Right ventricle myocardium superior (tissue), 1 donor: ENCODE measurements at regions not wholly inside any gene's neighbourhood (a gene's known extent, or its start where the extent isn't known, plus 50 kb on each side); places are given as distances from the start of the nearest gene placed in this dataset.
"Not testable (repeated sequence)": the region's sequence is repeated elsewhere in the genome, so short reads cannot be mapped to it uniquely, and the experiment has no call there.

ENCODE experiments used
- ATAC-seq: fragments of 200-7000 bp; cut with Tn5 transposase; one replicate; pipeline ENCODE4 v1.9.1; 2020; ENCODE audit warnings: mild to moderate bottlenecking; ENCODE audit not compliant: poor library complexity
- DNase-seq: peaks from one replicate; pipeline ENCODE4 v3.0.0-alpha.2; 2020
- intact Hi-C: fragments of 100-400 bp; cut with DNase I; formaldehyde crosslinking; loops from one replicate; pipeline ENCODE4 v1.11.2; 2022
- donor health status: DM: no; HTN: yes; CAD: no; lungs with severe emphysema.

GRCh38 chr5:136814619-136815378 lies 449.5 kb upstream of the TRPC7 start:
- ATAC-seq (no peak), DNase-seq (no peak)
- intact Hi-C loops = no loop called here

GRCh38 chr5:136812270-136812669 lies 446.9 kb upstream of the TRPC7 start:
- intact Hi-C loops, ATAC-seq, DNase-seq: not testable (repeated sequence)

GRCh38 chr5:136811551-136811950 lies 446.2 kb upstream of the TRPC7 start:
- ATAC-seq = no peak
- DNase-seq = no peak
- intact Hi-C loops = no loop called here

DNA sequence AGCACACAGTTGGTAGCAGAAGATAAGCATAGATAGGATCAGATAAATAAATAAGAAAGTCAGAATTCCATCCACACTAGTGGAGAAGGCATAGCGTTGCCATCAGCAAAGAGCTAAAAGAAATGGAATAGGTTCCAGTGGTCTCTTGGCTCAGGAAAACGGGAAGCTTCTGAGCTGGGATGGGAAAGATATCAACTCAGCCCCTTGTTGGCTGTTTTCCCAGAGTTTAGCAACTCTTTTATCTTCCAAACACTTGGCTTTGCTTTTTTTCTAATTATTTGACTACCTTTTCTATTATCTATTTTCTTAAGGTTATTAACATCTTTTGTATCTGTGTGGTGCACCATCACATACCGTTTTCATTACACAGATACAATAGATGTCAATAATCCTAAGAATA lies 445.7 kb upstream of the TRPC7 start:
- DNase-seq = no peak
- ATAC-seq = no peak
- intact Hi-C loops = no loop called here

DNA sequence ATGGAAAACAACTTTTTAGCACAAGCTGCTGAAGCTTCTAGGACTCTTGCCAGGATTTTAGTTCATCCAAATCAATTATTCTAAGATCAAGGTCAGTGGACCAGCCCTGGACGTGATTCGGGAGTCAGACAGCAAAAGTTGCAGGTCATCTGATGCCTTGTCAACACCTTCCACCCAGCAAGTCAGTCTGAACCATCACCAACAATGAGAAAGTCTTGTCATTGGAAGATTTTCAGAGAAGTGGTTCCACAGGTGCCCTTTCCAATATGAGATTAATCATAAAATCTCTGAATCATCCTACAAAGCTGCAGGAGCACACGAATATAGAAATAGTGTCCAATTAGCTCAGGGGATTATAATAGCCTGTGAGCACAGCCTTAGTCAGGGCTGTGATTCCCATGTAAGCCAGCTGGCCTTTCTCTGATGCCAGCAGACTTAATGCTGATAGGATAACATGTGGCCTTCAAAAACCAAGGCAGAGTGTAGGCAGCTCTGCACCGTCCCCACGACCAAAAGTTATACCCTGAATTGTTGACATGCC lies 445.0 kb upstream of the TRPC7 start:
- intact Hi-C loops = no loop called here
- DNase-seq (no peak), ATAC-seq (peak; percentile 85)

DNA sequence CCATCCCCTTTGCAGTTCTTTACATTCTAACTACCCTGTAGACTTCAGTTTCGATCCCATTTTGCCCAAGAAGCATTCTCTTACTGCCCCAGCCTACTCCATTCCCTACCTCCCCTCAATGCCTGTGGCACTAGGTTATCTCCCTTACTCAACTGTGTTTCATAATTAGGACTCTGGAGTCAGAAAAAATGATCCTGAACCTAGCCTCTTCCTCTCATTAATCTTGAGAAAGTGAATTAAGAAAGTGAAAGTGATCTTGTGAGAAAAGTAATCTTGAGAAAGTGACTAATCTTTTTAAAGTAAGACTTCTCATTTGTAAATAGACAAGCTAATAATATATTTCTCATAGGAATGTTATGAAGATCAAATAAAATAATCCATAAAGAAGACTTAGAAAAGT lies 444.0 kb upstream of the TRPC7 start:
- no peak for DNase-seq
- intact Hi-C loops = loop anchor here (10.0 kb wide), 1 partner anchor 685 kb away; the partner anchor contains the start of gene SPOCK1
- ATAC-seq = no peak

DNA sequence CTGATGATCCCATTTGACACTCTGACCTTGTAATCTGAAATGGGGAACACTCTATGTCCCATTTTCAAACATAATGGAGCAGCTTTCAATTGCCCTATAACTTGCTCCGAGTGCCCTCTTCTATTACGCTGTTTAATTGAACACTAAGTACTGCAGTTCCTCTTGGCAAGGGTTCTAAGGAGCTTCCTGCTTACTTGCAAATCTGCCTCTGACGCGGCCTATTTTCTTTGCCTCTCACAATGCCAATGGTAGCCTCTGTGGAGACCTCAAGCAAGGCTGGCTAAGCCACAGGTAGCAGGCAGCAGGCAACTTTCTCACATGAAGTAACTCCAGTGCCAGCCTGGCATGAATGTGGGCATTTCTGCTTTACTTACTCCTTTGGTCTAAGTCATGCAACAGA lies 443.4 kb upstream of the TRPC7 start:
- ATAC-seq = no peak
- intact Hi-C loops = loop anchor here (10.0 kb wide), 1 partner anchor 686 kb away; the partner anchor contains the start of gene SPOCK1
- no peak for DNase-seq

GRCh38 chr5:136805466-136805865 lies 440.1 kb upstream of the TRPC7 start:
- intact Hi-C loops = loop anchor here (10.0 kb wide), 1 partner anchor 689 kb away; the partner anchor contains the start of gene SPOCK1
- ATAC-seq = no peak

GRCh38 chr5:136802383-136802782 lies 437.0 kb upstream of the TRPC7 start:
- intact Hi-C loops = loop anchor here (5.0 to 10.0 kb wide), 3 partner anchors 250 to 692 kb away; partner anchors contain the start of gene SPOCK1
- ATAC-seq (peak; percentile 70), DNase-seq (no peak)

More at GRCh38 chr5:136805466-136805865, 440.1 kb upstream of the TRPC7 start:
- no peak for DNase-seq

- intact Hi-C loops = loop anchor here (5.0 to 10.0 kb wide), 3 partner anchors 252 to 695 kb away; partner anchors contain the start of gene SPOCK1
- DNase-seq (no peak), ATAC-seq (no peak)
Observed at GRCh38 chr5:136799806-136800372, 434.5 kb upstream of the TRPC7 start.

- ATAC-seq = no peak
- DNase-seq = no peak
- intact Hi-C loops = no loop called here
Observed at GRCh38 chr5:136793300-136793699, 428.0 kb upstream of the TRPC7 start.

- ATAC-seq (no peak), DNase-seq (no peak)
- intact Hi-C loops = no loop called here
Observed at GRCh38 chr5:136781464-136781863, 416.1 kb upstream of the TRPC7 start.

- ATAC-seq = no peak
- intact Hi-C loops = no loop called here
- no peak for DNase-seq
Observed at GRCh38 chr5:136780518-136780917, 415.2 kb upstream of the TRPC7 start.

GRCh38 chr5:136776022-136776927 lies 410.9 kb upstream of the TRPC7 start:
- DNase-seq = no peak
- no peak for ATAC-seq
- intact Hi-C loops = no loop called here

GRCh38 chr5:136772491-136772890 lies 407.1 kb upstream of the TRPC7 start:
- DNase-seq = no peak
- intact Hi-C loops = no loop called here
- no peak for ATAC-seq

DNA sequence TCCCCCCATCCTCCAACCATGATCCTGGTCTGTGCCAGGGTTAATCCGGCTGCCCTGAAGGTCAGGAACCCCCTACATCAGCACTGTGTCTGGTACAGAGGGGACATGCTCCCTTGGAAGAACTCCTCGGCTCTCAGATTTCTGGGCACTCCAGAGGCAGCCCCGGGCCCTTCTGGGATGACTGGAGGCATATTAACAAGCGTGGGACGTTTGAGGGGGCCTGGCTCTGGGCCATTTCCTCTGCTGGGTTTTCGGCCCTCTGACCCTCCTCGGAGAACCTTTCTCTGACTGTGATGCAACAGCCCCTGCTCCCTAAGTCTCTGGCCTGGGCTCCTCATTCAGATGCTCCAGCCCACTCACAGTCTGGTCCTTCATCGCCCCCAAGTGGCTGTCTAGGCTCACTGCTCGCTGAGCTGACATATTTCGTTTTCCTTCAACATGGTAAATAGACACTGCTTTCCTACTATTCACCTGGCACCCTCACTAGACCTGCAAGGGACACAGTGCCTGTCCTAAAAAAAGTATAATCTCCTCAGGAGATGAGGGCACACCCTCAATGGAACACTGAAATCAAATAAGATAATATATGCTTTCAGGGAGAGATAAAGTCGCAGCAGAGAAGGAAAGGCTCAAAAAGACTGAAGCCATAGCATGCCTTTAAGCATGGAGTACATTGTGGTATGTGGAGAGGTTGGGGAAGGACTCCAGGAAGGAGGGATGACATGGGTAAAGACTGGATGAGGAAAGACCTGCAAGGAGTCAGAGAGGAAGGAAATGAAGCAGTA lies 404.7 kb upstream of the TRPC7 start:
- peak; percentile 83 for ATAC-seq
- intact Hi-C loops = loop anchor here (5.0 kb wide), 1 partner anchor 523 kb away; no protein-coding TSS in a partner anchor
- peak; percentile 69 for DNase-seq

DNA sequence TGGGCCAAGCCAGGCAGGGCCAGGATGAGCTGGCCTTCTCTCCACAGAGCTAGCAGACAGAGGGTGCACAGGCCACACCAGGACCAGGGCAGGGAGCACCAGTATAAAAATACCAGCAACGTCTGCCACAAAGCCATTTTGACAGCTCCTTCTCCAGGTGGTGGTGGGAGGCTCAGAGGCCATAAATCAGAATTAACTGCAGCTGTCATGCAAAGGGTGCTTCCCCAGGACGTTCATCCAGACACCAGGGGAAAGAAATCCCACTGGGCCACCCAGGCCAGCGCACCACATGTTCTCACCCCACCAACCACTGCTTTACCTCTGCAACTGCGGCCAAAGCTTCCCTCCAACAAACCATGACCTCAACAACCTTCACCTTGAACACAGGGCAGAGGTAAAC lies 403.7 kb upstream of the TRPC7 start:
- DNase-seq = no peak
- intact Hi-C loops = loop anchor here (5.0 kb wide), 1 partner anchor 522 kb away; no protein-coding TSS in a partner anchor
- no peak for ATAC-seq

DNA sequence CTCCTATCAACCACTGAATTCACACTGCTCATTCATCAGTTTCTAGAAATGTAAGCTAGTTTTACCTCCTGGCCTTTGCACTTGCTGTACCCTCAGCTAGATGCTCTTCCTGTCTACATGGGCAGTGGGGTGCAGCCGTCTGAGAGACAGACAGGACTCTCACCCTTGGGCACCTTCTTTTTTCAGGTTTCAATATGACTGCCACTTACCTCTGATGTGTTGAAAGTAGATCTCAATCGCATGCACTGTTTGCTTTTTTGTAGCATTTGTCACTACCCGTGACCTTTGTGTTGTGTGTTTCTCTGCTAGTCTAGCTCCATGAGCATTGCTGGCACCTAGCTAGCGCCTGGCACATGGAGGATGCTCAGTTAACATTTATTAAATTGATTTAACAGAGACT lies 403.1 kb upstream of the TRPC7 start:
- no peak for ATAC-seq
- no peak for DNase-seq
- intact Hi-C loops = loop anchor here (5.0 kb wide), 1 partner anchor 521 kb away; no protein-coding TSS in a partner anchor
